WTC11 (cell line): ENCODE measurements at regions not wholly inside any gene's neighbourhood (a gene's known extent, or its start where the extent isn't known, plus 50 kb on each side); places are given as distances from the start of the nearest gene placed in this dataset.

Source experiments
- JUN ChIP-seq: sonication (generic); formaldehyde crosslinking; IDR thresholded peaks from 2 replicates; pipeline ENCODE4 v1.8.0; 2023; ENCODE audit warnings: mild to moderate bottlenecking, missing genetic modification reagents
- NFYB ChIP-seq: sonication (generic); formaldehyde crosslinking; conservative IDR thresholded peaks from 2 replicates; pipeline ENCODE4 v1.8.0; 2022; ENCODE audit warnings: low read depth, missing genetic modification reagents
- NR1H2 ChIP-seq: sonication (generic); formaldehyde crosslinking; IDR thresholded peaks from 2 replicates; pipeline ENCODE4 v1.9.0; 2021; ENCODE audit warnings: mild to moderate bottlenecking, moderate library complexity, missing genetic modification reagents
- TEAD4 ChIP-seq: sonication (generic); formaldehyde crosslinking; IDR thresholded peaks from 2 replicates; pipeline ENCODE4 v1.8.0; 2022; ENCODE audit warnings: mild to moderate bottlenecking, missing genetic modification reagents
- TP53 ChIP-seq: sonication (generic); formaldehyde crosslinking; IDR thresholded peaks from 2 replicates; pipeline ENCODE4 v1.8.1; 2023; ENCODE audit warnings: mild to moderate bottlenecking, missing genetic modification reagents
- ZNF121 ChIP-seq: sonication (generic); formaldehyde crosslinking; IDR thresholded peaks from 2 replicates; pipeline ENCODE4 v1.8.0; 2023; ENCODE audit warnings: missing genetic modification reagents
- TF ChIP-seq, protein P1 (sequence below): sonication (generic); formaldehyde crosslinking; IDR thresholded peaks from 2 replicates; pipeline ENCODE4 v1.8.0; 2022; ENCODE audit warnings: mild to moderate bottlenecking, missing genetic modification reagents
- TF ChIP-seq, protein P2 (sequence below): fragments of 200-600 bp; IDR thresholded peaks from 2 replicates; pipeline ENCODE4 v1.8.0; 2022; ENCODE audit warnings: antibody characterized with exemption
- TF ChIP-seq, protein P3 (sequence below): sonication (generic); formaldehyde crosslinking; IDR thresholded peaks from 2 replicates; pipeline ENCODE4 v1.8.0; 2022; ENCODE audit warnings: missing genetic modification reagents

DNA sequence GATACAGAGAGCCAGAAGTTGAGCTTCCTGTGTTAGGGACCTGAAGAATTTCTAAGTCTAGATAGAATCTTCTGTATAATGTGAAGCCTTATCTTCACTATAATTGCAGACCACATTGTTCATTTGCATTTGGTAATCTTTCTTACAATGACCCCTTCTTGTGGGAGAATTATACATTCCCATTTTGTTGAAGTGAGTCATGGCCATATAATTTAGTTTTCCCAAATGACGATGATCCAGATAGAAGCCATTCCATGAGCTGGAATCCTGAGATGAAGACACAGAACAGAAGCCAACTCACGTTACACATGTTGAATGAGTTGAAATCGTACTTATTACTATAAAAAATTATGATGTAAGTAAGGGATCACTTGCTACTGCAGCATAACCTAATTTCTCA is 187.8 kb downstream of the TUSC7 start:
- no peak for TF ChIP-seq JUN
- TF ChIP-seq, protein P1, sequence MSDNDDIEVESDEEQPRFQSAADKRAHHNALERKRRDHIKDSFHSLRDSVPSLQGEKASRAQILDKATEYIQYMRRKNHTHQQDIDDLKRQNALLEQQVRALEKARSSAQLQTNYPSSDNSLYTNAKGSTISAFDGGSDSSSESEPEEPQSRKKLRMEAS, result no peak
- TF ChIP-seq NR1H2 (CRISPR knock-in tag), result no peak
- TF ChIP-seq, protein P2, sequence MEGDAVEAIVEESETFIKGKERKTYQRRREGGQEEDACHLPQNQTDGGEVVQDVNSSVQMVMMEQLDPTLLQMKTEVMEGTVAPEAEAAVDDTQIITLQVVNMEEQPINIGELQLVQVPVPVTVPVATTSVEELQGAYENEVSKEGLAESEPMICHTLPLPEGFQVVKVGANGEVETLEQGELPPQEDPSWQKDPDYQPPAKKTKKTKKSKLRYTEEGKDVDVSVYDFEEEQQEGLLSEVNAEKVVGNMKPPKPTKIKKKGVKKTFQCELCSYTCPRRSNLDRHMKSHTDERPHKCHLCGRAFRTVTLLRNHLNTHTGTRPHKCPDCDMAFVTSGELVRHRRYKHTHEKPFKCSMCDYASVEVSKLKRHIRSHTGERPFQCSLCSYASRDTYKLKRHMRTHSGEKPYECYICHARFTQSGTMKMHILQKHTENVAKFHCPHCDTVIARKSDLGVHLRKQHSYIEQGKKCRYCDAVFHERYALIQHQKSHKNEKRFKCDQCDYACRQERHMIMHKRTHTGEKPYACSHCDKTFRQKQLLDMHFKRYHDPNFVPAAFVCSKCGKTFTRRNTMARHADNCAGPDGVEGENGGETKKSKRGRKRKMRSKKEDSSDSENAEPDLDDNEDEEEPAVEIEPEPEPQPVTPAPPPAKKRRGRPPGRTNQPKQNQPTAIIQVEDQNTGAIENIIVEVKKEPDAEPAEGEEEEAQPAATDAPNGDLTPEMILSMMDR, result no peak
- TF ChIP-seq TEAD4 (CRISPR knock-in tag), result no peak
- no peak for TF ChIP-seq TP53 (CRISPR knock-in tag)
- TF ChIP-seq, protein P3, sequence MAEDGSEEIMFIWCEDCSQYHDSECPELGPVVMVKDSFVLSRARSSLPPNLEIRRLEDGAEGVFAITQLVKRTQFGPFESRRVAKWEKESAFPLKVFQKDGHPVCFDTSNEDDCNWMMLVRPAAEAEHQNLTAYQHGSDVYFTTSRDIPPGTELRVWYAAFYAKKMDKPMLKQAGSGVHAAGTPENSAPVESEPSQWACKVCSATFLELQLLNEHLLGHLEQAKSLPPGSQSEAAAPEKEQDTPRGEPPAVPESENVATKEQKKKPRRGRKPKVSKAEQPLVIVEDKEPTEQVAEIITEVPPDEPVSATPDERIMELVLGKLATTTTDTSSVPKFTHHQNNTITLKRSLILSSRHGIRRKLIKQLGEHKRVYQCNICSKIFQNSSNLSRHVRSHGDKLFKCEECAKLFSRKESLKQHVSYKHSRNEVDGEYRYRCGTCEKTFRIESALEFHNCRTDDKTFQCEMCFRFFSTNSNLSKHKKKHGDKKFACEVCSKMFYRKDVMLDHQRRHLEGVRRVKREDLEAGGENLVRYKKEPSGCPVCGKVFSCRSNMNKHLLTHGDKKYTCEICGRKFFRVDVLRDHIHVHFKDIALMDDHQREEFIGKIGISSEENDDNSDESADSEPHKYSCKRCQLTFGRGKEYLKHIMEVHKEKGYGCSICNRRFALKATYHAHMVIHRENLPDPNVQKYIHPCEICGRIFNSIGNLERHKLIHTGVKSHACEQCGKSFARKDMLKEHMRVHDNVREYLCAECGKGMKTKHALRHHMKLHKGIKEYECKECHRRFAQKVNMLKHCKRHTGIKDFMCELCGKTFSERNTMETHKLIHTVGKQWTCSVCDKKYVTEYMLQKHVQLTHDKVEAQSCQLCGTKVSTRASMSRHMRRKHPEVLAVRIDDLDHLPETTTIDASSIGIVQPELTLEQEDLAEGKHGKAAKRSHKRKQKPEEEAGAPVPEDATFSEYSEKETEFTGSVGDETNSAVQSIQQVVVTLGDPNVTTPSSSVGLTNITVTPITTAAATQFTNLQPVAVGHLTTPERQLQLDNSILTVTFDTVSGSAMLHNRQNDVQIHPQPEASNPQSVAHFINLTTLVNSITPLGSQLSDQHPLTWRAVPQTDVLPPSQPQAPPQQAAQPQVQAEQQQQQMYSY (CRISPR knock-in tag), result no peak
- no peak for TF ChIP-seq ZNF121 (CRISPR knock-in tag)
- TF ChIP-seq NFYB (CRISPR knock-in tag), result no peak
